ENCODE measurements at regions not wholly inside any gene's neighbourhood (a gene's known extent, or its start where the extent isn't known, plus 50 kb on each side); places are given as distances from the start of the nearest gene placed in this dataset.
"Not testable (repeated sequence)": the region's sequence is repeated elsewhere in the genome, so short reads cannot be mapped to it uniquely, and the experiment has no call there.

DNA sequence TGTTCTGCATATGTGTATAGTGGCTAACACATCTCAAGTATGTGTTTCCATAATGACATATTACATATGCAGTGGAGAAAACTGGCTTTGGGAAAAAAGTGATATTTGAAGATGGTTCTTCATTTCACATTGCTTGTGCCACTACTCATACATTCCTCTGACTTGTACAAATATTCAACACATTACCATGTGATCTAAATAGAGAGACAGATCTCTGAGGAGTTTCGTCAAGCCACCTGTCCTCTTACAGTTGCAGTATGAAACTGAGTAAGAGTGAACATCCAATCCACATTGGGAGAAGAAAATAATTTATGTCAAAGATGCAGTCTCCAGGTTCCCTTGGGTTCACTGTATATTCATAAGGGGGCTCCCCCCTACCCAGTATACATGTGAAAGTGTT is 123.9 kb downstream of the KDR start:
- in situ Hi-C loops (cut with HindIII; ENCODE audit: low pct_ligation_motif_present, low pct_unique_long_range_greater_than_20kb, low sequenced_read_pairs) = no loop called here
- no peak for DNase-seq

- in situ Hi-C loops (cut with HindIII; ENCODE audit: low pct_ligation_motif_present, low pct_unique_long_range_greater_than_20kb, low sequenced_read_pairs) = no loop called here
- no peak for DNase-seq
Observed at GRCh38 chr4:54999003-54999402, 126.4 kb downstream of the KDR start.

DNA sequence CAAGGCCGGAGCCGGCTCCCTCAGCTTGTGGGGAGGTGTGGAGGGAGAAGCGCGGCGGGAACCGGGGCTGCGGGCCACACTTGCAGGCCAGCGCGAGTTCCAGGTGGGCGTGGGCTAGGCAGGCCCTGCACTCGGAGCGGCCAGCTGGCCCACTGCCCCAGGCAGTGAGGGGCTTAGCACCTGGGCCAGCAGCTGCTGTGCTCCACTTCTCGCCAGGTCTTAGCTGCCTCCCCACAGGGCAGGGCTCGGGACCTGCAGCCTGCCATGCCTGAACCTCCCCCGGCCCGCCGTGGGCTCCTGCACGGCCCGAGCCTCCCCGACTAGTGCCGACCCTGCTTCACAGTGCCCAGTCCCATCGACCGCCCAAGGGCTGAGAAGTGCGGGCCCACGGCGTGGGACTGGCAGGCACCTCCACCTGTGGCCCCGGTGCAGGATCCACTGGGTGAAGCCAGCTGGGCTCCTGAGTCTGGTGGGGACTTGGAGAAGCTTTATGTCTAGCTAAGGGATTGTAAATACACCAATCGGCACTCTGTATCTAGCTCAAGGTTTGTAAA is 131.8 kb downstream of the KDR start:
- DNase-seq; in situ Hi-C loops (cut with HindIII; ENCODE audit: low pct_ligation_motif_present, low pct_unique_long_range_greater_than_20kb, low sequenced_read_pairs): not testable (repeated sequence)

DNA sequence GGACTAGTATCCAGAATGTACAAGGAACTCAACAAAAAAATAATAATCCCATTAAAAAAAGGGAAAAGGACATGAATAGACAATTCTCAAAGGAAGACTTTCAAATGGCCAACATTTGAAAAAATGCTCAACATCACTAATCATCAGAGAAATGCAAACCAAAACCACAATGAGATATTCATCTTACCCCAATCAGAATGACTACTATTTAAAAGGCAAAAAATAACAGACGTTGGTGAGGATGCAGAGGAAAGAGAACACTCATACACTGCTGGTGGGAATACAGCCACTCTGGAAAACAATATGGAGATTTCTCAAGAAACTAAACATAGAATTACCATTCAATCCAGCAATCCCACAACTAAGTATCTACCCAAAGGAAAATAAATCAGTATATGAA is 133.1 kb downstream of the KDR start:
- in situ Hi-C loops (cut with HindIII; ENCODE audit: low pct_ligation_motif_present, low pct_unique_long_range_greater_than_20kb, low sequenced_read_pairs) = no loop called here
- no peak for DNase-seq

DNA sequence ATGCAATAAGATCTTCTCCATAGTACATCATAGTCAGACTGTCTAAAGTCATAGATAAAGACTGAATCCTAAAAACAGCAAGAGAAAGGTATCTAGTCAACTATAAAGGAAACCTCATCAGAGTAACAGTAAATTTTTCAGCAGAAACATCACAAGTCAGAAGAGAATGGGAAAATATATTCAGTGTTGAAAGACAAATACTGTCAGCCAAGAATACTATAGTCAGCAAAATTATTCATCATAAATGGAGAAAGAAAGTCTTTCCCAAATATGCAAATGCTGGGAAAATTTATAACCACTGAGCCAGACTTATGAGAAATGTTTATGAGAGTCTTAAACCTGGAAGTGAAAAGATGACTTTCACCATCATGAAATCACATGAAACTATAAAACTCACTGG is 136.7 kb downstream of the KDR start:
- no peak for DNase-seq
- in situ Hi-C loops (cut with HindIII; ENCODE audit: low pct_ligation_motif_present, low pct_unique_long_range_greater_than_20kb, low sequenced_read_pairs) = no loop called here

- DNase-seq = no peak
- in situ Hi-C loops (cut with HindIII; ENCODE audit: low pct_ligation_motif_present, low pct_unique_long_range_greater_than_20kb, low sequenced_read_pairs) = no loop called here
Observed at GRCh38 chr4:54986095-54986846, 139.1 kb downstream of the KDR start.

GRCh38 chr4:54976682-54977081 is 148.7 kb downstream of the KDR start:
- no peak for DNase-seq
- in situ Hi-C loops (cut with HindIII; ENCODE audit: low pct_ligation_motif_present, low pct_unique_long_range_greater_than_20kb, low sequenced_read_pairs) = no loop called here

- DNase-seq = no peak
- in situ Hi-C loops (cut with HindIII; ENCODE audit: low pct_ligation_motif_present, low pct_unique_long_range_greater_than_20kb, low sequenced_read_pairs) = no loop called here
Observed at GRCh38 chr4:54976031-54976430, 149.4 kb downstream of the KDR start.

- in situ Hi-C loops (cut with HindIII; ENCODE audit: low pct_ligation_motif_present, low pct_unique_long_range_greater_than_20kb, low sequenced_read_pairs) = no loop called here
Observed at GRCh38 chr4:54973784-54974183, 151.6 kb downstream of the KDR start.

GRCh38 chr4:54971474-54971950 is 153.9 kb downstream of the KDR start:
- in situ Hi-C loops (cut with HindIII; ENCODE audit: low pct_ligation_motif_present, low pct_unique_long_range_greater_than_20kb, low sequenced_read_pairs) = no loop called here
- peak; percentile 47 for DNase-seq

More at GRCh38 chr4:54973784-54974183, 151.6 kb downstream of the KDR start:
- no peak for DNase-seq

DNA sequence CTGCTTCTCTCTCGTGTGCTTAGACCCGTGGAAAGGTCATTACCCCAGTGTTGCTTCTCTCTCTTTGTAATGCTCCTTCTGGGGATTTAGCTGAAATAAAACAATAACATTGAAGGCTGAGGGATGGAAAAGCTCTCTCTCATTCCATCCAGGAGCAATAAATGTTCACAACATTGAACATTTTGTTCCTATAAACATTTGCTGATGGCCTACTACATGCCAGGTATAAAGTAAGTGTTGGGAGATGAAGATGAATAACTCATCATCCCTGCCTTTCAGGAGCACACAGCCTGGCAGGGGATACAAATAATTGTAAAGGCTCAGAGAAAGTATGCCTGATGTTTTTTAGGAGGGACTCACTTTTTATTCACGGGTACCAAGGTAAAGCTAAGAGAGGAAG is 158.1 kb downstream of the KDR start:
- in situ Hi-C loops (cut with HindIII; ENCODE audit: low pct_ligation_motif_present, low pct_unique_long_range_greater_than_20kb, low sequenced_read_pairs) = no loop called here
- no peak for DNase-seq

DNA sequence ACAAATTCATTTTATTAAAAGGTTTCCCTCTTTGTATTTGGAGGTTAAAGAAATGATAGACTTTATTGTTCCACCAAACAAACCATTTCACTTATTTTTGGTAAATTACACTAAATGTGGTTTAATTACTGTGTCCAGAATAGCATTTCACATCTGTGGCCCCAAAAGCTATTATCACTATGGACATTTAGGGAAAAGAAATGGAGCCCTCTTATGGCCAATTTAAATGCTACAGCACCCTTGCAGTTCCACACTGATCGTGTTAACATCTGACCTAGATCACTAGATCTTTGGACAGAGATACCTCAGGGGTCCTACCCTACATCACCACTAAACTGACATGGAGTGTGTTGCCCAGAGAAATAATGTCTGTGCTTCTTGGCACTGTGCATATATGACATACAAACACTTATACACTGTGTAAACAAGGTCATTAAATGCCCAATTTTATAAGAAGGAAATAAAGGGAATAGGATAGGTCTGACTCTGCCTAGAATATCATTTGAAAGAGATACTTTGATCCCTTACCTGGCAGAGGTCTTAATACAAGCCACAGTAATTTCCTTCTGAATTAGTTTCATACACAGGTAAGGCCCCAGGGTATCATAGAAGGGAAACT is 163.9 kb downstream of the KDR start:
- in situ Hi-C loops (cut with HindIII; ENCODE audit: low pct_ligation_motif_present, low pct_unique_long_range_greater_than_20kb, low sequenced_read_pairs) = no loop called here
- peak; percentile 3 for DNase-seq

DNA sequence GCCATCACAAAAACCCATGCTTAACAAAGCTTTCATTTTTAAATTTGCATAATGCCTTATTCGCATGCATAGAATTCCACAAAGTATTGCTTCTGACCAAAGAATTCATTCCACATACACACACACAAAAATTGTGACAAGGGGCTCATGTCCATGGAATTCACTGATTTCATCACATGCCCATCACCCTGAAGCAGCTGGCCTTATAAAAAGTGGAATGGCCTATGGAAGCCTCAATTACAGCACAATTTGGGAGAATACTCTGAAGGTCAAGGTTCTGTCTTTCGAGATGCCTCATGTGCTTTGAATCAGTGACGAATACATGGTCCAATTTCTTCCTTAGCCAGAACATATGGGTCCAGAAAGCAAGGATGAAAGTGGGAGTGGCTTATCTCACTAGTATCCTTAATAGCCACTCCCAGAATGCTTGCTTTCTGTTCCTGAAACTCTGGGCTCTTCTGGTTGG is 165.7 kb downstream of the KDR start:
- no peak for DNase-seq

DNA sequence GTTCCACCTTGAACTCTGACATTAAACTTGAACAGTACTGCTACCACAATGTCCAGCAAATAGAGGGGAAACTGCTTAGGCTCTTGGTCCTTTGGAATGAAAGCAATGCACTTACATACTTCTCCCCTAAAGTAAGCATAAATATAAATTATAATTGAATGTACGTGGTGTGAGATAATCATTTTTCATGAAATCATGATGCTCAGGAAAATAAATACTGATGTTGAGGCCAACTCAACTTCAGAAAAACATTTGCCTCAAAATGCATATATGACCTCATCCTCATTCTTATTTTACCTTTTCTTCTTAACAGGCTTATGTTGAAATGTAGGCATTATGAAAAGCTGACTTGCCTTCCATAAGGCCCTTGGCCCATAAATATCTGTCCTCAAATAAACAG is 166.3 kb downstream of the KDR start:
- no peak for DNase-seq
- in situ Hi-C loops (cut with HindIII; ENCODE audit: low pct_ligation_motif_present, low pct_unique_long_range_greater_than_20kb, low sequenced_read_pairs) = no loop called here

More for the DNA sequence above, 165.7 kb downstream of the KDR start:
- in situ Hi-C loops (cut with HindIII; ENCODE audit: low pct_ligation_motif_present, low pct_unique_long_range_greater_than_20kb, low sequenced_read_pairs) = no loop called here

GRCh38 chr4:54958236-54958635 is 167.2 kb downstream of the KDR start:
- in situ Hi-C loops (cut with HindIII; ENCODE audit: low pct_ligation_motif_present, low pct_unique_long_range_greater_than_20kb, low sequenced_read_pairs) = no loop called here

DNA sequence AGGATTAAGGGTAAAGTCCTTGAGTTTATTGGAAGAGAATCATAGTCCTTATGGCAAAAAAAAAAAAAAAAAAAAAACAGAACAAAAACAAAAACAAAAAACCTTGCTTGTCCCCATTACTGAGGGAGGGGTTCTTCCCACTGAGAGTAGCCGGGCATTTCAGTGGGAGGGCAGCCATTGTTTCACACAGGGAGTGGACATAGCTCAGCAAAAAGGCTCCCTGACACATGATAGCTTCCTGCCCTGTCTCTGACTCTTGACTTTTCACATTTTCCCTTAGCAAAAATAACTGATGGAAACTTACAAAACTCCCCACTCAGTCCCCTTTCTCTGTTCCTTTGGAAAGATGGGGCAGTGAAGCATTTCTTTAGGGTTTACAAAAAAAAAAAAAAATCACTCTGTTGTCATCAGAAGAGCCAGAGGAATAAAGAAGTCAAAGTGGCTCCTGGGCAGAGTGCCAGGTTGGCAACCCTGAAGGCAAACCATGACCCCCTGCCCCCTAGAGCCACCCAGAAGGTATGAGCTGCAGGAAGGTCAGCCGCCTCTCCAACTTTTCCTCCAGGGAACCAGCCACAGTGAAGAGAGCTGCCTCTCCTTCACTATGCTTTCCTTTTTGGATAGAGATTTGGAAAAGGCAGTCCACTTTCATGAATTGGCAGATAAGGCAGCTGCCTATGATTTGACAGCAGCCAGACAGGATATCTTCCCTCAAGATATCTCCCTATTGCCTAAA is 170.6 kb downstream of the KDR start:
- in situ Hi-C loops (cut with HindIII; ENCODE audit: low pct_ligation_motif_present, low pct_unique_long_range_greater_than_20kb, low sequenced_read_pairs) = no loop called here
- DNase-seq = no peak

More at GRCh38 chr4:54958236-54958635, 167.2 kb downstream of the KDR start:
- DNase-seq = no peak

GRCh38 chr4:54946741-54947140 is 178.7 kb downstream of the KDR start:
- in situ Hi-C loops (cut with HindIII; ENCODE audit: low pct_ligation_motif_present, low pct_unique_long_range_greater_than_20kb, low sequenced_read_pairs) = no loop called here
- no peak for DNase-seq

DNA sequence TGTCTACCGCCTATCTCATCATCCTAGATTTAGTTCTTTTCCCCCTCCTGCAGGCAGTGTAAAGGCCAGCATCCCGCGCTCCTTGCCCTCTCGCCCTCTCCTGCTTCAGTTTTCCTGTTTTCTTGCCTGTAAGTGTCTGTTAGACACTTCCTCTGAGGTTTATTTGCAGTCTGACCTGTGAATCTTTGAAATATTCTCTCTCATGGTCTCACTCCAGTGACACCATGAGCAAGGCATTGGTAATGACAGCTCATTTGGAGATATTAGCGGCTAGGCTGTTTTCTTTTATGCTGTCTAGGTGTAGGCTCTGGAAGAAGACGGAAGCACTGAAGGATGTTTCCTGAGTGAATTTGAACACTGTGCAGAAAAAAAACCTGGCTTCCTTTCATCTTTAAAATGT is 179.6 kb downstream of the KDR start:
- in situ Hi-C loops (cut with HindIII; ENCODE audit: low pct_ligation_motif_present, low pct_unique_long_range_greater_than_20kb, low sequenced_read_pairs) = no loop called here
- no peak for DNase-seq

- in situ Hi-C loops (cut with HindIII; ENCODE audit: low pct_ligation_motif_present, low pct_unique_long_range_greater_than_20kb, low sequenced_read_pairs) = no loop called here
- DNase-seq = no peak
Observed at GRCh38 chr4:54942721-54943120, 182.7 kb downstream of the KDR start.
